Left kidney (tissue), 1 donor: ENCODE measurements at regions not wholly inside any gene's neighbourhood (a gene's known extent, or its start where the extent isn't known, plus 50 kb on each side); places are given as distances from the start of the nearest gene placed in this dataset.

Experiments
- DNase-seq: peaks from one replicate; pipeline ENCODE4 v3.0.0-alpha.2; 2013

- no peak for DNase-seq
These were observed 61.2 kb downstream of the KLF6 start for GRCh38 chr10:3723766-3724165.

- no peak for DNase-seq
These were observed 64.6 kb downstream of the KLF6 start for GRCh38 chr10:3720228-3721019.

- DNase-seq, result no peak
These were observed 65.8 kb downstream of the KLF6 start for GRCh38 chr10:3719024-3719843.

- DNase-seq, result no peak
These were observed 68.9 kb downstream of the KLF6 start for GRCh38 chr10:3716093-3716492.

DNA sequence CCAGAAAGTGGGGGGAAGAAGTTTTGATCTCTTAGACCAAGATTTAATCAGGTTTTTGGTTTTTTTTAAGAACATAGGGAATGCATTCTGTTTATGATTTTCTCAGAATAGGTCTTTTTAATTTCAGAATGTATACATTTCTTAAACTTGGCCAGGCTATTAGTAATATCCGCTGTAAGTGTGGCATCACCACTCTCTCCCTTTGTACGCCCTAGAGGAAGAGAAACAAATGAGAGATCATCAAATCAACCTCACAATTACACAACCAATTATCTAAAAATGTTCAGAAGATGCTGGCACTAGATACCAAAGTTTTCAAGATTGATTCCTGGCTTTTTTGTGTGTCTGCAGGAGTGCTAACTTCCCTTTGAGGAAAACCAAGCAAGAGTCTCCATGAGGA is 70.0 kb downstream of the KLF6 start:
- no peak for DNase-seq

DNA sequence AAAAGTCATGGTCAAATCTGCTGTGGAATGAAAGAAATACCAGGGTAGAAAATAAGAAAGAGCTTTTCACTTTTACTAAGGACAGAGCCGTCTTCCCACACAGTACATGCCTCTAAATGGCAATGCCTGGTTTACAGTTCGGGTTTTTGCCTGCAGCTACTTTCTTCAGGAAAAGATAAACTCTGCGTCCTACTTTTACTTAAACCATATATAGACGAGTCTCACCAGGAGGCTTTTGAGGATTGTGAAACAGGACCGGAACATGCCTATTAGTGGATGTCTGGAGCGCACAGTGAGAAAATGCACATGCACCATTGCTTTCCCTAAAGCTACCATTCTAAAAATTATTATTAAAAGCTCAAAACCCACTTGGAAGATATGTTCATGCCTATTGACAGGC is 70.5 kb downstream of the KLF6 start:
- DNase-seq, result no peak

- DNase-seq, result no peak
These were observed 72.3 kb downstream of the KLF6 start for GRCh38 chr10:3712707-3713106.

DNA sequence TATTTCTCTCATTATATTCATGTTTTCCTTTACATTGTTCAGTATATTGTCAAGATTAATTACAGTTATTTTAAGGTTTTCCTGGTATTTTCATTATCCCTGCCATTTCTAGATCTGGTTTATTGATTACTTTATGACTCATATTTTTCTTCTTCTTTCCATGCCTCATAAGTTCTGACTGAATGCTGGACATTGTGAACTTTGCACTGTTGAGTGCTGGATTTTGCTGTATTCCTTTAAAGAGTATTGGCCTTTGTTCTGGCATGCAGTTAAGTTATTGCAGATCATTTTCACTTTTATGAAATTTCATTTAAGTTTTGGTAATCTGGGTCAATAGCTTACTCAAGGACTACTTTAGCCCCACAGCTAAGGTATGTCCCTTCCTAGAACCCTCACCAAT is 73.1 kb downstream of the KLF6 start:
- DNase-seq, result no peak

DNA sequence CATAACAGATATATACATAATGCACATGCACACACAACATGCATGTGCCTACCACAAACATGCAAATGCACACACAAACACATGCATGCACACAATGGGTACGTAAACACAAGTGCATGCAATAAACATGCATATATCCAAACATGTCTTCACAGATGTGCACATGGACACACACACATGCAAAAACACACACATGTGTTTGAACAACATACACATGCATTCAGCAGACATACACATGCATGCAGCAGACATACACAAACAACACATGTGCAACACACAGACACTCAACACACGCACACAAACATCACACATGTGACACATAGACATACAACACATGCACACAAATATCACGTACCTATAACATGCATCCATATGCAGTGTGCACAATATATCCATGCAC is 74.2 kb downstream of the KLF6 start:
- DNase-seq, result no peak

- DNase-seq, result no peak
These were observed 75.5 kb downstream of the KLF6 start for GRCh38 chr10:3709456-3710060.

DNA sequence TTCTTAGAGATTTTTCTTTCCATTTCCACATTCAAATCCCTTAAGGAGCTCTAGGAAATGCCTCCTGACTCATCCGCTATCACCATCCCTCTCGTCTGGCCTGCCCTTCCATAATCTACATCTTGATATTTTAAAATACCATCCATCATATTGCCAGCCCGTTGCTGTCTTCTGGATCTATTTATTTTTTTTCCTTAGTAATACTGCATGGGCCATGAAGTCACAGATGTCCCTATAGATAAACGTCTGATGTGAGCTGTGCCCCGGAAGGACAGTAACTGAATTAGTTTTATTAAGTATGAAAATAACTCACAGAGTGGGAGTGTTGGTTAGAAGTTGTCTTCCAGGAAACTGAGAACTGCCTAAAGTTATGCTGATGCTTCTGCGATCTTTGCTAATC is 76.2 kb downstream of the KLF6 start:
- no peak for DNase-seq

GRCh38 chr10:3704565-3705325 is 80.3 kb downstream of the KLF6 start:
- DNase-seq, result no peak

- no peak for DNase-seq
These were observed 82.4 kb downstream of the KLF6 start for GRCh38 chr10:3702569-3702968.

DNA sequence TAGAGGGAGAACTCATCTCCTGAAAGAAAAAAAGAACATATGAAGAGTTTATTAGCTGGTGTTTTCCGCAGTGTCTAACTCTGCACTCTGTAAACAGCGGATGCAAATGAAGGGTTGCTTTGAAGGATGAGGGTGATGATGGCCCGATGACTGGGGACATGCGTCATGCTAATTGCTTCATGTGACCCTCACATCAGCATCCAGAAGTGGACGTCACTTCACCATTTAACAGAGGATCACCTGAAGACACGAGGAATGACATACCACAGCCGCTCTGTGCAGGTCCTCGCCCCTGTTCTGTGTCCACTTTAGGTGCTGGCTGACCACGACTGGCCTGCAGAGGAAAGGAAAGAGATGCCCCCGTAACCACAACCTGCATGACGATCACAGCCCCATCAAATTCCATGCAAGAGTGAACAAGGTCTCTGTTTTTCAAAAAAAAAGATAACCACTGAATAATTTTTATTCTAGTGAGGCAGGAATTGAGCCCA is 82.9 kb downstream of the KLF6 start:
- no peak for DNase-seq

- DNase-seq, result no peak
These were observed 83.5 kb downstream of the KLF6 start for GRCh38 chr10:3701491-3701890.

DNA sequence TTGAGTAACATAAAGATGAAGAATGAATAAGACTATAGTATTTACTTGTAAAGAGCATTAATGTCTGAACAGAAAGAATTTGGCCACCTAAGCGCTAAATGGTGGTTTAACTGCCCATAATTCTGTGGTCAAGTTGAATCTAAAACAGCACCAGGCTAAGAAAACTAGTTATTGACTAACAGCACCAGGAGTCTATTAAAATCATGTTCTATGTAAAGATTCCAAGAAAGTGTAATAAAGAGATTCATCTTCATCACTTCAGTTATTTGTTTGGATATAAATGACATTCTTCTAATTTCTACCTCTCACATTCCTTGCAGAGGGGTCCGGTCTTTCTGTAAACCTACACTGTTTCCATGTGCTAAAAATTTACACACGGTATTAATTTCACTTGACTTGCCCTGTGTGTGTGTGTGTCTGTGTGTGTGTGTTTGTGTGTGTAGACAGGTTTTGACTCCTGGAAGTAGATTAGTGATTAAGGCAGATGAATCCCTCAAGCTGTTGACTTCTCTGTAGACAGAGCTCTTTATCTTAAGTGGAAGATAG is 84.4 kb downstream of the KLF6 start:
- DNase-seq, result no peak

GRCh38 chr10:3699916-3700315 is 85.1 kb downstream of the KLF6 start:
- DNase-seq, result no peak

- no peak for DNase-seq
These were observed 86.7 kb downstream of the KLF6 start for GRCh38 chr10:3698312-3698711.

- DNase-seq, result no peak
These were observed 91.3 kb downstream of the KLF6 start for GRCh38 chr10:3693698-3694080.

DNA sequence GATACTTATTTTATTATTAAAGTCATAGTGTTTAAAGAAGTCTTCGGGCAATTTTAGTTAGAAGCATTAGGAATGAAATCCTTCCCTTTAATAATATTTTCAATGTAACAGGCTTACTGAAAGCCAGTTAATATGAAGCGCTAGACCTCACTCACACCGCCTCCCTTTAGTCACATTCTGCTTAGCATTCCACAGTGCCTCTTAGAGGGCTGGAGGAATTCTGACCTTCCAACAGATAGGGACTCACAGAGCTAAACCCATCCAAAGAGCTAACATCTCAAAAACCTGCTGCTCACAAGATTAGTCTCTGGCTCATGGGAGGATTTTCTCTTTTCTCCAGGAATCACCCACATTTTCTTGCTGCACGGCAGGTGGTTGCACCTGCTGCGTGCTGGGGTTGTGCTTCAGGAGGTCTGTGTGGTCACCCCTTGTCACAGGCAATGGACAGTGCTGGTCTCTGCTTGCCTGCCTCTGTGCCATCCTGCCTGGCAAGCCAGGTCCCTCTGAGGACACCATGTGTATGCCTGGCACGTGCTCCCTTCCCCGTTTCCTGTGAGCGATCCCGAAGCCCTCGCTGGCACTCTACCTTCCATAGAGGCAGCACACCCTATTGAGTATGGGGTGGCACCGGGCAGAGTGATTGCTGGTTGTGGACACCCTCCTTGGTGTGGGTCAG is 91.8 kb downstream of the KLF6 start:
- DNase-seq, result no peak

DNA sequence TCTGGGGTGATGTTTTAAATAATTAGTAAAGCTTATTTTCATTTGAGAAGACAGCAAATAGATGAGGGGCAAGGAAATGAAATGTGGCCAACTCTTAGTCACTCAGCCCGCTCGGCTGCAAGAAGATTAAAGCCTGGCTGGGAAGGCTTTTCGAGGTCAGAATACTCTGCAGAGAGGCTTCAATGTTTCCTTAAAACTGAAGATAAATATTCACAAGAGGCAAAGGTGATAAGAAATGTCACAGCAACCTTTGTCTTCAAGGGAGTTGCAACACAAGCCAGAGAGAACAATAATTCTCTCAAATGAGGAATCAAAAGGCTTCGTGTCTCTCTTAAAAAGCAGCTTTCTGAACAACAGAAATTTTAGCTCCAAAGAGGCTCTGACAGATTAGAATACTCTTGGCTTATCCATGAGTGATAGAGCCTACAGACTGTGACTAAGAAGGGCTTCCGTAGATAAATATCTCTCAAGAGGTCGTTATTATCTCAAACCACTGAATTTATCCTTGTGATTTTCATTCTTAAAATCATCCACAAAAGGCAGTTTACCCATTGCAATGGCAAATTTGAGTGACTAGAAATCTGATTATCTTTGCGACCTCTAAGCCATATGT is 92.5 kb downstream of the KLF6 start:
- no peak for DNase-seq
